Effector memory CD8-positive, alpha-beta T cell (primary cell): ENCODE measurements at regions not wholly inside any gene's neighbourhood (a gene's known extent, or its start where the extent isn't known, plus 50 kb on each side); places are given as distances from the start of the nearest gene placed in this dataset.

Experiments
- ATAC-seq: fragments of 150-1000 bp; cut with Tn5 transposase; replicated peaks from 2 replicates; pipeline ENCODE4 v1.10.0; 2021; ENCODE audit warnings: mild to moderate bottlenecking, moderate library complexity
- DNase-seq, 3 experiments: peaks; one replicate each; pipeline ENCODE4 v3.0.0; 2021
- H3K27ac Mint-ChIP-seq, 2 donors: one replicate each; pipeline ENCODE4 v1.8.0; 2022; ENCODE audit warnings: mild to moderate bottlenecking in 2 of 2, mixed read lengths in 2 of 2, moderate library complexity in 2 of 2
- H3K27me3 Mint-ChIP-seq, 2 donors: one replicate each; pipeline ENCODE4 v1.8.0; 2022; ENCODE audit warnings: mixed read lengths in 2 of 2
- H3K36me3 Mint-ChIP-seq: one replicate; pipeline ENCODE4 v1.8.0; 2022; ENCODE audit warnings: mild to moderate bottlenecking, moderate library complexity, mixed read lengths; ENCODE audit not compliant: insufficient read depth
- H3K4me1 Mint-ChIP-seq, 2 donors: one replicate each; pipeline ENCODE4 v1.8.0; 2022; ENCODE audit warnings: low read depth in 2 of 2, mixed read lengths in 2 of 2
- H3K4me3 Mint-ChIP-seq, 2 donors: one replicate each; pipeline ENCODE4 v1.8.0; 2022; ENCODE audit warnings: mild to moderate bottlenecking in 2 of 2, mixed read lengths in 2 of 2, moderate library complexity in 2 of 2
- H3K9me3 Mint-ChIP-seq, 2 donors: one replicate each; pipeline ENCODE4 v1.8.0; 2022; ENCODE audit warnings: mixed read lengths in 2 of 2

DNA sequence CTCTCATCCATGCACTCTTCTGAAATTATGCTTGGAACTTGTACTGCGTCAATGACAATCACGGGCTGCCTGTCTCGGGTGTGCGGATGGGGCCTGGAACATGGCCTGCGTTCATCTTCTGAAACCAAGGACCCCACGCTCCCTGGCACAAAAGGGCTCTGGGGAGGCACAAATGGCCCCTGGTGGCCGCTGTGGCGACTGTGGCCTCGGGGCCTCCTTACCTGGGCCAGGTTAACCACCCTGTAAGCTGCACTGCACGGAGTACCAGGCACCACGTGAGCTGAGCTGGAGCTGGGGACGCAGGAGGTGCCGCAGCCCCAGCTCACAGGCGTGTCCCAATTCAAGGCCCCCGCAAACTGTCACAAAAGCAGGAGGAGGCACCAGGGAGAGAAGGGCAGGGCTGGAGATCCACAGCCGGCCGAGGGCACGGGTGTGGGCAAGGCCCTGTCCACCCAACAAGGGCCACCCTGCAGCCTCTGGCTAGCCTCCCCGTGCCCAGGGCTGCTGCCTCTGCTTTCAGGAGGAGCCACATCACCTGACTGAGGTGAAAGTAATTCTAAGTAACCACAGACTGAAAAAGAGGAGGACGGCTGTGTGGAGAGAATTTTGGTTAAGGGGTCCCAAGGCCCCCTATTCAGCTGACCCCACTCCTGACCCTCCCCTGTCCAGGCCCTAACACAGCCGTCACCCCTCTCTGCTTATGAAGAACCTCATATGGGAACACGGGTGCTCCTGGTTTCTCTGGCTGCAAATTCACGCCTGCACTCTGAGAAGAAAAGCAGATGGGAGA lies 61.1 kb upstream of the GALNT9 start:
- DNase-seq (no peak), ATAC-seq (no peak)
- no peaks in the 10 kb centered on the region for H3K4me1 Mint-ChIP-seq
- peaks cover 34 to 50% of the 10 kb centered on the region in 2 donors for H3K27me3 Mint-ChIP-seq
- H3K4me3 Mint-ChIP-seq: no peak overlapping the region
- H3K27ac Mint-ChIP-seq: peak overlapping the region in 1 of 2 donors; percentile 52
- H3K9me3 Mint-ChIP-seq: peaks cover 0 to 8% of the 10 kb centered on the region in 2 donors
- H3K36me3 Mint-ChIP-seq: no peaks in the 10 kb centered on the region

DNA sequence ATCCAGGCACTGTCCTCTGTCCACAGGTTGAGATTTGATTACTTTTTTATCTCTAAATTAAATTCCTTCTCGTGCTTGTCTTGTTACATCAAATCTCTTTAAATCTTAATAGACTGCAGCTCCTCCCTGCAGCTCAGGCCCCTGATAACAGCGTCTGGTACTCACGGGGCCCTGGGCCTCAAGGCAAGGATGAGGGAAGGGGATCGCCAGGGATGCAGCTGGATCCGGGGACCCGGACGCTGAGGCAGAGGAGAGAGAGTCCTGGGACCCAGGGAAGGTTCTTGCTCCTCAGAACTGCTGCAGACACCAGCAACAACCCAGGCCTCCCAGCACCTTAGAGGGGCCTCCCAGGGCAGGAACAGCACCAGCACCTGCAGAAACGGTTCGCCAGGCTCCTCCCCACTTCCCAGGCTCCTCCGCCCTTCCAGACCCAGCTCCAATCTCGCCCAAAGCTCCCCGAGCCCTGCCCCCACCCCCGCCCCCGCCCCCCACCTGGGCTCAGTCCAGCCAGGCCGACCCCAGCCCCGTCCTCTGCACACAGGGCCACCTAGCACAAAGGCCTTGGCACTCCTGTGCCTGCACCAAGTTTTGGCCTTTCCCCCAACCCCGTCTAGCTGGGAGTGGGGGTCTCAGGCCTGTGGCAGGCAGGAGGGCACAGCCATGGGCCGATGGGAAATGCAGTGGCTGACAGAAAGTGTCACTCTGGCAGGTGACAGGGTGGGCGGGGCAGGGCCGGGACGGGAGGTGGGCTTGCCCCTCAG lies 60.3 kb upstream of the GALNT9 start:
- H3K4me1 Mint-ChIP-seq: no peaks in the 10 kb centered on the region
- DNase-seq (no peak), ATAC-seq (no peak)
- H3K27ac Mint-ChIP-seq: no peak overlapping the region
- no peak overlapping the region for H3K4me3 Mint-ChIP-seq
- peaks cover 34 to 50% of the 10 kb centered on the region in 2 donors for H3K27me3 Mint-ChIP-seq
- H3K36me3 Mint-ChIP-seq: no peaks in the 10 kb centered on the region
- H3K9me3 Mint-ChIP-seq: peaks cover 0 to 7% of the 10 kb centered on the region in 2 donors

DNA sequence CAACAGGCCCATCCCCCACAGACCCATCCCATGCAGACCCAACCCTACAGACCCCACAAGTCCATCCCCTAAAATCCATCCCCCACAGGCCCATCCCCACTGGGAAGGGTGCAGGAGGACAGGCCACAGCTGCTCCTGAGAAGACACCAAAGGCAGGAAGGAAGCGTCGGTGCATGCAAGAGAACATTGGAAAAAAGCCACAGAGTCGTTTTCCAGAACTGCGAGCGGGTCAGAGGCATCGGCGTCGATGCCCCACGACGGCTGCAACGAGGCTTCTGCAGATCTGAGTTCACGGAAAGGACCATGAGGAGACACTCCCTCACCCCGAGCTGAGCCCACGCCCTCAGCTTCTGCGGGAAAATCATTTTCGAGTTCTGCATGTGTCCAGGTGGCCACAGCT lies 59.6 kb upstream of the GALNT9 start:
- ATAC-seq (no peak), DNase-seq (no peak)
- H3K4me1 Mint-ChIP-seq: no peaks in the 10 kb centered on the region
- no peak overlapping the region for H3K27ac Mint-ChIP-seq
- peaks cover 34 to 50% of the 10 kb centered on the region in 2 donors for H3K27me3 Mint-ChIP-seq
- no peaks in the 10 kb centered on the region for H3K36me3 Mint-ChIP-seq
- no peak overlapping the region for H3K4me3 Mint-ChIP-seq
- H3K9me3 Mint-ChIP-seq: no peaks in the 10 kb centered on the region

DNA sequence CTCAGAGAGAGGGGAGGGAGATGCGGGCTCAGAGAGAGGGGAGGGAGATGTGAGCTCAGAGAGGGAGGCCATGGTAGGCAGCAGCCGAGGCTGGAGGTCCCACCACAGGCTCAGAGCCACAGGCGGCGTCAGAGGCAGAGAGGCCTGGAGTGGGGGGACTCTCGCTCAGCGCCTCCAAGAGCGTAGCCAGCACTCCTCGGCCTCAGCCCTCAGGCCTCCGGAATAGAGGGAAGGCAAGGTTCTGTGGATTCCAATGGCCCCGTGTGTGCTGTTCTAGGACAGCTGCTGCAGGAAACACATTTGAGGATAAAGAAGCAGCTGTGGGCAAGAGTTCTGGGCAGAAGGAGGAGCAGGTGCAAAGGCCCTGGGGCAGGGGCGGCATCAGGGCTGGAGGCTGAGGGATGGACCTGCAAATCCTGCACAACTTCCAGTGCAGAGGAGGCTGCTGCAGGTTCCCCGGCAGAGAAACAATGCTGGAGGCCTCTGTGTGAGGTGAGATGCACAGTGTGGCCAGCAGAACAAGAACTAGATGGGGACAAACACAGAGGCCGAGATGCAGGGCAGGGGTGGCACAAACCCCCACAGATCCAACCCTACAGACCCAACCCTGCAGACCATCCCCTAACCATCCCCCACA lies 59.1 kb upstream of the GALNT9 start:
- Mint-ChIP-seq H3K4me1 (no peaks in the 10 kb centered on the region), H3K4me3 (no peak overlapping the region), H3K9me3 (no peaks in the 10 kb centered on the region), H3K27ac (no peak overlapping the region), H3K27me3 (peaks cover 34 to 50% of the 10 kb centered on the region in 2 donors), H3K36me3 (no peaks in the 10 kb centered on the region)
- ATAC-seq (no peak), DNase-seq (no peak)

DNA sequence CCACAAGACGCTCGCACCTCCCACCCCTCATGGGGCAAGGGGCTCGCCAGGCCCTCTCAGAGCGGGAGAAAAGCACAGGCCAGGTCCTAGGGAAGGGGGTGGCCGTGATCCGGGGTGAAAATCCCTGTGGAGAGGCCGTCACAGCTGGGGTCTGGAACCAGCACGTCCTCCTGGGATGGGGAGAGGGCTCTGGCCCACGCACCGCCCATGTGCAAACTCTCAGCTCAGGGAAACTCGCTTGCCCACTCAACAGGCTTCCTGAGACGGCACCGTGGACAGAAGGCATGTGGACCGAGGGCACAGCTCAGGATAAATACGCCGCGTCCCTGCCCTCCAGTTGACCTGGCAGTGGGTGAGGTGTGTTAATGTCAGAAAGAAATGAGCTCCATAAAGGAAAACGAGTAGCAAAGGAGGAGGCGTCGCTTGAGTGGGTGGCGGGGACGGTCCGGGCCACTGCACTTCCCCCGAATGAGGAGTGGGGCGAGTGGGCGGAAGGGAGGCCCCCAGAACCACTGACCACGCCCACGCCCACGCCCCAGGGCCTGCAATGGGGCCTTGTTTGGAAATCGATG lies 57.6 kb upstream of the GALNT9 start:
- DNase-seq: no peak
- no peak overlapping the region for H3K27ac Mint-ChIP-seq
- no peaks in the 10 kb centered on the region for H3K9me3 Mint-ChIP-seq
- no peak overlapping the region for H3K4me3 Mint-ChIP-seq
- no peaks in the 10 kb centered on the region for H3K4me1 Mint-ChIP-seq
- no peaks in the 10 kb centered on the region for H3K36me3 Mint-ChIP-seq
- no peak for ATAC-seq
- H3K27me3 Mint-ChIP-seq: peaks cover 34 to 43% of the 10 kb centered on the region in 2 donors

DNA sequence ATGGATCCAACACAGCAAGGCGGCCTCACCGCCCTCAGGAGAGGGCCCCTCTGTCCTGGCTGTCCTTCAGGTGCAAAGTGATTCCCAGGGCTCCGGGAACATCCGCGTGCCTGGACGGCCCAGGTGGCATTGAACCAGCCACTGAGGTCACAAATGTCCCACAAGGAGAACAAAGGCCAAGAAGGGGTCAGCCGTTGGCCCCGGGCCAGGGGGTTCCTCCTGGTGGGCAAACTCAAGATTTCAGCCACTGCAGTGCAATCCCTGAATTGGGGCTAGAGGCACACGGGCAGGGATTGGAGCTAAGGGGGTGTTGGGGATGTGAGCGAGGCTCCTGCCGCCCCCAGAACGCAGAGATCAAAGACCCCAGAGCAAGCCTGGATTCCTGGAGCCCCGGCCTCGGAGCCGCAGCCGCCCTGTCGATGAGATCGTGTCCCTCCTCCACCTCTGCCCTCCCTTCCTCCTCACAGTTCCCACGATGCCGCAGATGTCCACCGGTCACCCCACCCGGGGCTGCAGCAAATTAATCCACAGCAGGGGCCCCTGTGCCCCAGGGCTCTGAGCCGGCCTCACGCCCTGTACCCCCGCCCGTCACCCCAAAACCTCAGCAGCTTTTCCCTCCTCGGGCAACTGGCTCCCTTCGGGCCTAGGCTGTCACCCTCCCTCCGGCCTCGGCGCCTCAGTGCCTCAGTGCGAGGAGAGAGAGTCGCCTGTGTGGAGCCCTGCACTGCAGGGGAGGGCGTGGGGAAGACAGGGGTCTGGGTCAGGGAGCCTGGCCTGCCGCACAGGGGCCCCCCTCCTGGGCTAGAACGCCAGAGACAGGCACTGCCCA lies 56.7 kb upstream of the GALNT9 start:
- Mint-ChIP-seq H3K4me3 (no peak overlapping the region), H3K27ac (no peak overlapping the region), H3K9me3 (no peaks in the 10 kb centered on the region), H3K4me1 (no peaks in the 10 kb centered on the region), H3K27me3 (peaks cover 34 to 40% of the 10 kb centered on the region in 2 donors), H3K36me3 (no peaks in the 10 kb centered on the region)
- DNase-seq (no peak), ATAC-seq (no peak)

DNA sequence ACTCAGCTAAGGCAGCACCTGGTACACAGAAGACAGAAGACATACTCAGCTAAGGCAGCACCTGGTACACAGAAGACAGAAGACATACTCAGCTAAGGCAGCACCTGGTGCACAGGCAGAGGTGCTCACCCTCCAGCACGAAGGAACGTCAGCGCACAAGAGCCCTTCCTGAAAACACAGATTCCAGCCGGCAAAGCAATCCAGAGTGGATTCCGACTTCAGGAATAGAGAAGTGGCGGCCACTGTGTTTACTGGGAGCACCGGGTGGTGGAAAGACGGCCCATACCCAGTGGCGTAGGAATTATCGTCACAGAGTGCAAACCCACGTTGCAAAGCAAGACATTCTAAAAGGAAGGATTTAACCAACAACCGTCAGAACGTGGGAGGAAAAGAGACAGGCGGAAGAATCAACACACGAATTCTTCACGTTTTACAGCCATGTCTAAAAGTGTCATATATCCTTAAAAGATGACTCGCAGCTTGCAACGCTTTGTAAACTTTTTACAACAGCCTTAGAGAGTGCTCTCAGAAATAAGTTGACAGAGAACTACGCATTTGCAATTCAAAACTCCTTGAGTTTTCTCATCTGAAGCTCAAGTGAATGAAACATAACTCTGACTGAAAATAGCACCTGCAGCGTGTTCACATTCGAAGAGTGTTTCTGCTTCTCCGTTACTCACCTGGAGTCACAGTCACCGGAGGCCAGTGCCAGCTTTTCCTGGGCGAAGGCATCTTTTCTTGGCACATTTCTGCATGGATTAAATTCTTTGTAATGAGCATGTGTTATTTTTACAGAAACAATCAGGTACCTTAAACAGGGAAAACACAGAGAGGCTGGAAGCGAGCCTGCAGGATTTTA lies 55.8 kb upstream of the GALNT9 start:
- Mint-ChIP-seq H3K4me1 (no peaks in the 10 kb centered on the region), H3K9me3 (no peaks in the 10 kb centered on the region), H3K36me3 (no peaks in the 10 kb centered on the region), H3K27me3 (peaks cover 34 to 37% of the 10 kb centered on the region in 2 donors), H3K27ac (no peak overlapping the region), H3K4me3 (no peak overlapping the region)
- ATAC-seq (no peak), DNase-seq (no peak)

DNA sequence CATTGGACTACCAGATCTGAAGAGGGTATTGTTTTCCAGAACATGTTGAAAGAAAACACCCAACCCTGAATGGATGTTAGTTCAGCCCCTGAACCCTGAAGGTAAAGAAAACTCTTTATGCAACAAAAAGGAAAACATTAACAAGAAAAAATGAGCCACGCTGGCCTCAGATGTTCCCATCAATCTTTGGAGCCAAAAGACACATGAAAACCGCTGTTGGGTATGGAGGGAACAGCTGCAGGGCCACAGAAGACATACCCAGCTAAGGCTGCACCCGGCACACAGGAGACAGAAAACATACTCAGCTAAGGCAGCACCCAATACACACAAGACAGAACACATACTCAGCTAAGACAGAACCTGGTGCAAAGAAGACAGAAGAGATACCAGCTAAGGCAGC lies 51.3 kb upstream of the GALNT9 start:
- Mint-ChIP-seq H3K9me3 (no peaks in the 10 kb centered on the region), H3K4me3 (no peak overlapping the region), H3K4me1 (peaks cover 0 to 5% of the 10 kb centered on the region in 2 donors), H3K27me3 (peaks cover 17 to 21% of the 10 kb centered on the region in 2 donors), H3K36me3 (no peaks in the 10 kb centered on the region), H3K27ac (no peak overlapping the region)
- DNase-seq: no peak
- ATAC-seq: no peak

DNA sequence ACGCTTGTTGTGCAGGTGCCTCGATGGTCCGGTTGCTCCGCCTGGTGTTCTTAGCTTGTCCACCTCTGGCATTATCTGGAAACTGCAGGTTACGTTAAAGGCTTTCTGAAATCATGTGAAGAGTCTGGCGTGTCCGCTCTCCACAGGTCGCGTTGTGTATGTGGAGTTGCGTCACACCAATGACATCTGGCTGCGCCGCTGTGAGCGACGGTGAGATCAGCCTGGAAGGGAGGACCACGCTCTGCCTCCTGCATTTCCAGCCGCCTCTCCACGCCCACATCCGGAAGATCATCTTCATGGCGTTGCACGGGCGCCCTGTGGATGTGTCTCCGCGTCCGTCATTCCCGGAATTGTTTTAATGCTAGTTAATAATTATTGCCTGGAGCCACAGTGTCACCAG lies 50.6 kb upstream of the GALNT9 start:
- Mint-ChIP-seq H3K27ac (no peak overlapping the region), H3K4me3 (no peak overlapping the region), H3K4me1 (peaks cover 0 to 5% of the 10 kb centered on the region in 2 donors), H3K9me3 (no peaks in the 10 kb centered on the region), H3K36me3 (no peaks in the 10 kb centered on the region), H3K27me3 (peaks cover 17 to 27% of the 10 kb centered on the region in 2 donors)
- DNase-seq (no peak), ATAC-seq (no peak)

DNA sequence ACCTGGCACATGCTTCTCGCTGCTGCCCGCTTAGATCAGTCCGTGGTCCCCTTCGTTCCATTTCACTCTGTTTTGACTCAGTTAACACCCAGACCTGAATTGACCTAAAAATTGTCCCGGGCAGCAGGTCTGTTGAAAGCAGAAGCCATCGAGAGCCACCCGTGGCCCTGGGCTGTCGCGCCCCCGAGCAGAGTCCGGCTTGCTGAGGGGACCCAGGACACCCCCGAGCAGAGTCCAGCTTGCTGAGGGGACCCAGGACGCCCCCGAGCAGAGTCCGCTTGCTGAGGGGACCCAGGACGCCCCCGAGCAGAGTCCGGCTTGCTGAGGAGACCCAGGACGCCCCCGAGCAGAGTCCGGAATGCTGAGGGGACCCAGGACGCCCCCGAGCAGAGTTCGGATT lies 50.2 kb upstream of the GALNT9 start:
- Mint-ChIP-seq H3K9me3 (no peaks in the 10 kb centered on the region), H3K36me3 (no peaks in the 10 kb centered on the region), H3K27ac (no peak overlapping the region), H3K27me3 (peaks cover 21 to 31% of the 10 kb centered on the region in 2 donors), H3K4me3 (no peak overlapping the region), H3K4me1 (peaks cover 0 to 5% of the 10 kb centered on the region in 2 donors)
- ATAC-seq (no peak), DNase-seq (no peak)
